ENCODE measurements at regions not wholly inside any gene's neighbourhood (a gene's known extent, or its start where the extent isn't known, plus 50 kb on each side); places are given as distances from the start of the nearest gene placed in this dataset.
"Not testable (repeated sequence)": the region's sequence is repeated elsewhere in the genome, so short reads cannot be mapped to it uniquely, and the experiment has no call there.

- DNase-seq (ENCODE audit: extremely low read depth in 1 of 2, low read depth in 1 of 2), result no peak
These were observed 262.5 kb upstream of the HS3ST1 start for GRCh38 chr4:11691236-11691635.

DNA sequence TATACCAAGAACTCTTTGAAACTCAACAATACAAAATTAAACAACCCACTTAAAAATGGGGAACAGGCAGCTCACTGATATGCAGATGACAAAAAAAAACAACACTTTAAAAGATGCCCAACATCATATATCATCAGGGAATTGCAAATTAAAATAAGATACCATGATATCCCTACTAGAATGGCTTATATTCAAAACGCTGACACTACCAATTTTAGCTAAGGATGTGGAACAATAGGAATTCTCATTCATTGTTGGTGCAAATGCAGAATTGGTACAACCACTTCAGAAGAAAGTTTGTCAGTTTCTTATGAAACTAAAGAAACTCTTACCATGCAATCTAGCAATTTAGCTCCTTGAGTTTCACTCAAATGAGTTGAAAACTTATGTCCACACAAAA is 259.0 kb upstream of the HS3ST1 start:
- DNase-seq (ENCODE audit: extremely low read depth in 1 of 2, low read depth in 1 of 2), result no peak

GRCh38 chr4:11685481-11685880 is 256.8 kb upstream of the HS3ST1 start:
- DNase-seq (ENCODE audit: extremely low read depth in 1 of 2, low read depth in 1 of 2), result no peak

- DNase-seq (ENCODE audit: extremely low read depth in 1 of 2, low read depth in 1 of 2), result no peak
These were observed 246.5 kb upstream of the HS3ST1 start for GRCh38 chr4:11675051-11675800.

DNA sequence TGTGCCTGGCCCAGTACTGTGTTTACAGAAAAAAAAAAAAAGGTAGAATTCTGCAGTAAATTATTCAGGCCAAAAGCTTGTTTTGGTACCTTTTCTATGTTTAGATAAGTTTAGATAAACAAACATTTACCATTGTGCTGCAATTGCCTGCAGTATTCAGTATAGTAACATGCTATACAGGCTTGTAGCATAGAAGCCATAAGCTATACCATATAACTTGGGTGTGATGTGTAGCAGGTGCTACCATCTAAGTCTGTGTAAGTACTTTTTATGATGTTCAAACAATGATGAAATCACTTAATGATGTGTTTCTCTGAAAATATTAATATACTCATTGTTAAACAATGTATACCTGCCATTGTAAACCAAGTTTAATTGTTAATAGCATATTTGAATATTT is 241.6 kb upstream of the HS3ST1 start:
- DNase-seq (ENCODE audit: extremely low read depth in 1 of 2, low read depth in 1 of 2), result no peak

- no peak for DNase-seq (ENCODE audit: extremely low read depth in 1 of 2, low read depth in 1 of 2)
These were observed 240.5 kb upstream of the HS3ST1 start for GRCh38 chr4:11669156-11669555.

GRCh38 chr4:11663114-11663513 is 234.4 kb upstream of the HS3ST1 start:
- no peak for DNase-seq (ENCODE audit: extremely low read depth in 1 of 2, low read depth in 1 of 2)

DNA sequence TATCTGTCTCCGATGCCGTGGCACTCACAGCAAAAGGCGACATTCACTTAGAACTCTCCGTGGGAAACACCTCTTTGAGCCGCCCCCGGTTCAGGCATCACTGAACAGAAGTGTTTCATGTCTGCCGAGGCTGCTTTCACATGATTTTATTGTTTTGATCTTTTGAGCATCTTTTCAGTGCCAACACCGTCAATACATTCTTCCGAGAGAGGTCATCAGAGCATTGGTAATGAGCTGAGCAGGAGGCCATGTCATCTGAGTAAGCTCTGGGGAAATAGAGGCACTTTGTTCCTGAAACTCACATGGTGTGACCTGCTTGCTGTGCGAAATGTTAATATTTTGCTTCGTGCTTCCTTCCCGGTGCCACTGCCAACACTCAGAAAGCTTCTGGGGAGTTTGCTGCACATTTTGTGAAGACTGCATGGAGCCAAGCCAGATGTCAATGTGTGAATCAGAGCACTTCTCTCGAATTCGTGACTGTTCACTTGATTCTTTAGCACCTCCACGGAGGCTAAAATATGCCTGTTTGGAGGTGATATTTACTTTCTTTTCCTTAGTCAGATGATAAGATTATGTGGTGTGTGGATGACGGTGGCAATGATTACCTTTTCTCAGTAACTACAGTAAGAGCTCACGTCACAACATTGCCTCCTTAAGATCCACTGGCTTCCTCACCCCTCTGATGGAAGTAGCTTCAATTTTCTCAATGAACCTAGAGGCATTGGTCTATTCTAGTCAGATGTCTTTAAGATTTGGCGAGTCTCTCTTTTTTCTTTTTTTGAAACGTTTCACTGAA is 222.3 kb upstream of the HS3ST1 start:
- DNase-seq (ENCODE audit: extremely low read depth in 1 of 2, low read depth in 1 of 2), result no peak

DNA sequence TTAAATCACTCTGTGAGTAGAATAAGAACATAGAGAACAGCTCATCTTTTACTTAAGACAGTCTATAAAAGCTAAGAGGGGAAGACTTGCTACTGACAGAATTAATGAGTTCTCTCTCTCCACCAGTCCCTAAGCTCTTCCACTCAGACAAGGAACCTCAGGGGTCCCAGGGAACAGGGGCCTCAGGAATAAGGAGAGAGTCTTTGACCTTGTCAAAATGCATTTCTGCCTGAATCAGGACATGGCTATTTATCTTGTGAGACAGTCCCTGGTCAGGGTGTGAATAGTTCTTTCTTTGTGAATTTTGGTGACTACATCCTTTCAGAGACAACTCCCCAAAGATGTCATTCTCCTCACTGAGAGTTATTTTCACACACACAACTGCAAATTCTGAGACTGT is 218.7 kb upstream of the HS3ST1 start:
- DNase-seq (ENCODE audit: extremely low read depth in 1 of 2, low read depth in 1 of 2), result no peak

GRCh38 chr4:11643081-11643480 is 214.4 kb upstream of the HS3ST1 start:
- not testable (repeated sequence) for DNase-seq (ENCODE audit: extremely low read depth in 1 of 2, low read depth in 1 of 2)

GRCh38 chr4:11640584-11640983 is 211.9 kb upstream of the HS3ST1 start:
- no peak for DNase-seq (ENCODE audit: extremely low read depth in 1 of 2, low read depth in 1 of 2)

- DNase-seq (ENCODE audit: extremely low read depth in 1 of 2, low read depth in 1 of 2), result no peak
These were observed 207.9 kb upstream of the HS3ST1 start for GRCh38 chr4:11636551-11636950.

DNA sequence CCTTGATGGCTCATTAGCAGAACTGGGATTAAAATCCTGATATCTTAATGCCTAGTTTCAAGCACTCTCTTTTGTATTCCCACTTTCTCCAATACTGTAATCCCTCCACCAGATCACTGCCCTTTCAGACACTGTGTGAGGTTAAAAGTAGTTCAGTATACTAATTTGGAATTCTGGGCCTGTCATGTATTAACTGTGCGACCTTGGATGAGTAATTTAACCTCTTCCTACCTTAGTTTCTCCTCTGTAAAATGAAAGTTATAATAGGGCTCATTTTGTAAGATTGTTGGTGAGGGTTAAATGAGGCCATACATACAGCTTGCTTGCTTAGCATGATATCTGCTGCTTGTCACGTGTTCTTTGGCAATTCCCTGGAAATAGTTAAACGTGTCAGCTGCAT is 207.3 kb upstream of the HS3ST1 start:
- no peak for DNase-seq (ENCODE audit: extremely low read depth in 1 of 2, low read depth in 1 of 2)

DNA sequence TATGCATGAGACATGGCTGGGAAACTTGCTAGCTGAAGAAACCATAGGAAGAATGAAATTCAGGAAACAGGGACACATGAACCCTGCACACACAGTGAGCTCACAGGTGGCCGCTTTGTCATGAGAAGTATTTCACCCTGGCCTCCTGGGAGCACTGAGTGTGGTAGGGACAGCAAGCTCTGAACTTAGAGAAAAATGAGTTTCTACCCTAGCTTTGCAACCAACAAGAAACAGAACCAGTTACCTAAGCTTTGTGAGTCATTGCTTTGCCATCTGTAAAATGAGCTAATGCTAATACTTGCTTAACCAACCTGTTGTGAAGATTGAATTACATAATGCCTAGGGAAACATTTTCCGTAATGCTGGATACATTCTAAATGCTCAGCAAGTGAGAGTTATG is 206.6 kb upstream of the HS3ST1 start:
- DNase-seq (ENCODE audit: extremely low read depth in 1 of 2, low read depth in 1 of 2), result no peak

DNA sequence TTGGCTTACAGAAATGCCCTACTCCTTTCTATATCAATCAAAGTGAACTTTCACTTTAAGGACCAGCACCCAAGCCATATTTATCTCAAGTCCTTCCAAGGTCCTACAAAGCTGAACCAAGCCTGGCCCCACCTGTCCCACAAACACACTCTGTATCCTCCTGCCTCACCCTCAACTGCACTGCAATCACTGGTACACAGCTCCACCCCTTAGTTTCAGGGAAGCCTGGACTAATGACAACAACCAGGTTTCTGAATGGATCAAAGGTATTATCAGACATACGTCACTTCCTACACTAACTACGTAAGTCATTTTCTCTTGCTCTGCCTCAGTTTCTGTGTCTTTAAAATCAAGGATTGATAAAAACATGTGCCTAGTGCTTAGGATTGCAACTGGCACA is 205.6 kb upstream of the HS3ST1 start:
- no peak for DNase-seq (ENCODE audit: extremely low read depth in 1 of 2, low read depth in 1 of 2)

DNA sequence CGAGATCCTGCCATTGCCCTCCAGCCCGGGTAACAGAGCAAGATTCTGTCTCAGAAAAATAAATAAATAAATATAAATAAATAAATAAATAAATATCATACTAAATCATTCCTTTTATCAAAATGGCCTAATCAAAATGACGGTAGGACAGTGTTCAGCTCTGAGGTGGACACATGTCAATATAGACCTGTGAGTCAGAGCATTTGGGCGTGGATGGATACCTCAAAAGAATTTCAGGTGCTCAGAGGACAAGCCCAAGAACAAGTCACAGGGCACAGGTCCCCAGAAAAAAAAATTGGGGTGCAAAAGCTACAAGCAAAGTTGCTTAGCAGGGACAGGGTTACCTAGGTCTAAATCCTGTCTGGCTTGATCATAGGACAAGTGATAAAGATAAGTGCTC is 204.7 kb upstream of the HS3ST1 start:
- no peak for DNase-seq (ENCODE audit: extremely low read depth in 1 of 2, low read depth in 1 of 2)

DNA sequence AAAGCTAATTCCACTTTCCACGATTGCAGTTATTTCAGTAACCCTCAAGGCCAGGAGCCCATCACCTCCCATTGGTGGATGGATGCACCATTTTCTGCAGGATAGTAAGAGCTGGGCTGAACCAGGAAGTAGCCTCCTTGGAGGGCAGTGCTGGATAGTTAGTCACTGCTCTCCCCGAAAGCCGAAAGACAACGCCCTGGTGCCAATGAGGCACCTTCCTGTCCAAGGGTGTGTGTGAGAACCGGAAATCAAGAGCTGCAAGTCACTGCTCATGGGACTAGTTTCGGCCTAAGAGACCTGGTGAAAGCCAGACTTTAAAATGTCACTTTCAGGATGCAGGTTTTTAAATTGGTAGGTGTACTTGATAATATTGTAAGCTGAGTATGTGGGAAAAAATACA is 203.8 kb upstream of the HS3ST1 start:
- no peak for DNase-seq (ENCODE audit: extremely low read depth in 1 of 2, low read depth in 1 of 2)

DNA sequence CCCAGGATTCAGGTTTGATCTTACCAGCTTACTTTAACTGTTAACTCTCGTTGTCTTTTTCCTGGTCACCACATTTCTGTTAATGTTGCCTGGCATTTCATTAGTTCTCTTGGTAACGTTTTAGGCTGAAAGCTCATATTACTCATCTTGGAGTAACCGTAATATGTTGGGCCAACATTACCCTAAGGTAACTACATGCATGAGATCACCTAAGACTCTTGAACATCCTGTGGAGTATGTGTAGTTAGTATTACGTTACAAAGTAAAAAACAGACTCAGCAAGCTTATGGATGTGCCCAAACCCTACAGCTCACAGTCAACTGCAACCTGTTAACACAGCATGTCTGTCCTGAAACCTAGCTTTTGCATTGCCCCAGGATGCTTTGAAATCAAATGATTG is 203.3 kb upstream of the HS3ST1 start:
- DNase-seq (ENCODE audit: extremely low read depth in 1 of 2, low read depth in 1 of 2), result no peak

- no peak for DNase-seq (ENCODE audit: extremely low read depth in 1 of 2, low read depth in 1 of 2)
These were observed 202.7 kb upstream of the HS3ST1 start for GRCh38 chr4:11631416-11631815.

DNA sequence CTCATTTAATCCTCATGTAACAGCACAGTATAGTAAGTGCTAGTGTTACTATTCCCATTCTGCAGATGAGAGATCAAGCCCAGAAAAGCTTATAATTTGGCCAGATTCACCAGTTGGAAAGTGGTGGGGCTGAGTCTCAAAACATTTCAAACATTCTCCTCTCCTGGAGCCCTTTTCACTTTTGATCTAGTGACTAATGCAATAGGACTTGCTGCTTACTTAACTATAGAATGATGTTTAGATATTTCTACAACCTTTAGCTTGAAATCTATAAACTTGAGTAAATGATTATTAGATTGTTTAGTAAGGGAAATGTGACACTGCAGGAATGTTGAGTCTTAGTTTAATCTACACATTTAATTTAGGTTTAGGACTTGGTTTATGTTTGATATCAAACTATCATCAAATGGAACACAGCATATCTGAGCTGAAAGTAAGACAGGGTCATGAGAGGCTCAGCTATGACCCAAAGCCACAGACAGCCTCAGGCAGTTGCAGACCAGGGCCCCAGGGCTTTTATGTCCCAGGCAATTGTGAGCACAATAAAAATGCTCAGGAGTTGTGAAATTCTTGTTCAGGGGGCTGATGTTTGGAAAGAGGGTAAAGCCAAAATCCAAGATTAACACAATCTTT is 199.5 kb upstream of the HS3ST1 start:
- DNase-seq (ENCODE audit: extremely low read depth in 1 of 2, low read depth in 1 of 2), result no peak

DNA sequence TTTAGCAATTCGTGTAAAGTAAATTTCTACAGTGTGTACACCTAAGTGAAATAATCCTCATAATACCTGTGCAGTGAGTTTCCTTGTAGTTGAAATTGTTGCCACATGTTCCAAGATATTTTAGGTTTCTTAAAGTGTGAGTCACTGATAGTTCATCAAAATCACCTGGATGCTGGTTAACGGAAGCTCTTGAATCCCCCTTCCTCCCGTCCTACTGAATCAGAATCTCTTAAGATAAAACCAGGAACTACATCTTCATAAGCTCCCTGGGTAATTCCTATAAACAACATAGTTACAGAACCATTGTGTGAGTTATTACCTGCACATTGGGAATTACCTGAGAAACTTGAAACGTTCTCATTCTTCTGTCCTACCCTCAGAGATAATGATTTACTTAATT is 197.4 kb upstream of the HS3ST1 start:
- DNase-seq (ENCODE audit: extremely low read depth in 1 of 2, low read depth in 1 of 2), result no peak

GRCh38 chr4:11625211-11625610 is 196.5 kb upstream of the HS3ST1 start:
- no peak for DNase-seq (ENCODE audit: extremely low read depth in 1 of 2, low read depth in 1 of 2)
